ENCODE measurements at regions not wholly inside any gene's neighbourhood (a gene's known extent, or its start where the extent isn't known, plus 50 kb on each side); places are given as distances from the start of the nearest gene placed in this dataset.

- no peak for DNase-seq (ENCODE audit: extremely low read depth in 1 of 2, low read depth in 1 of 2)
Observed at GRCh38 chr10:10397906-10398305, 619.8 kb upstream of the CELF2 start.

GRCh38 chr10:10403762-10404161 is 613.9 kb upstream of the CELF2 start:
- no peak for DNase-seq (ENCODE audit: extremely low read depth in 1 of 2, low read depth in 1 of 2)

- no peak for DNase-seq (ENCODE audit: extremely low read depth in 1 of 2, low read depth in 1 of 2)
Observed at GRCh38 chr10:10417671-10418070, 600.0 kb upstream of the CELF2 start.

- DNase-seq (ENCODE audit: extremely low read depth in 1 of 2, low read depth in 1 of 2), result no peak
Observed at GRCh38 chr10:10418387-10418786, 599.3 kb upstream of the CELF2 start.

GRCh38 chr10:10421071-10421470 is 596.6 kb upstream of the CELF2 start:
- DNase-seq (ENCODE audit: extremely low read depth in 1 of 2, low read depth in 1 of 2), result no peak

- no peak for DNase-seq (ENCODE audit: extremely low read depth in 1 of 2, low read depth in 1 of 2)
Observed at GRCh38 chr10:10431422-10432066, 586.1 kb upstream of the CELF2 start.

- DNase-seq (ENCODE audit: extremely low read depth in 1 of 2, low read depth in 1 of 2), result no peak
Observed at GRCh38 chr10:10432296-10433035, 585.2 kb upstream of the CELF2 start.

GRCh38 chr10:10434312-10434711 is 583.4 kb upstream of the CELF2 start:
- no peak for DNase-seq (ENCODE audit: extremely low read depth in 1 of 2, low read depth in 1 of 2)

GRCh38 chr10:10437886-10438285 is 579.8 kb upstream of the CELF2 start:
- DNase-seq (ENCODE audit: extremely low read depth in 1 of 2, low read depth in 1 of 2), result no peak

- no peak for DNase-seq (ENCODE audit: extremely low read depth in 1 of 2, low read depth in 1 of 2)
Observed at GRCh38 chr10:10438335-10439100, 579.2 kb upstream of the CELF2 start.

DNA sequence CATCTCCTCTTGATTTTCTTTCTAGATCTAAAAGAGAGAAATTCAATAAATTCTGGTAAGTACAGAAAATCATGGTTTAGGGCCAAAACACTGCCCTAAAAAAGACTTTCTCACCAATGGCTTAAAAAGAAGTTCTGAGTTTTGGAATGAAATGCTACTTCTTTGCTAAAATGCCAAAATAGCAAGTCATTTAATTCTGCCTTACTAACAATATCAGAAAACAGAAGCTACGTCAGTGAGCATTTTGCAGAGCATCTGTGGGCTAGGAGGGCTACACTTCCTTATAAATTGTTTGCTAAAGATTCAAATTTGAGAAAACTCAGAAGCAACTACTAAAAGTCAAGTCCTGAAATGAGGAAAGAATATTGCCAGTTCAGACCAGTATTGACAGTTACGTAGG is 560.8 kb upstream of the CELF2 start:
- DNase-seq (ENCODE audit: extremely low read depth in 1 of 2, low read depth in 1 of 2), result no peak

- DNase-seq (ENCODE audit: extremely low read depth in 1 of 2, low read depth in 1 of 2), result no peak
Observed at GRCh38 chr10:10460451-10460850, 557.2 kb upstream of the CELF2 start.

DNA sequence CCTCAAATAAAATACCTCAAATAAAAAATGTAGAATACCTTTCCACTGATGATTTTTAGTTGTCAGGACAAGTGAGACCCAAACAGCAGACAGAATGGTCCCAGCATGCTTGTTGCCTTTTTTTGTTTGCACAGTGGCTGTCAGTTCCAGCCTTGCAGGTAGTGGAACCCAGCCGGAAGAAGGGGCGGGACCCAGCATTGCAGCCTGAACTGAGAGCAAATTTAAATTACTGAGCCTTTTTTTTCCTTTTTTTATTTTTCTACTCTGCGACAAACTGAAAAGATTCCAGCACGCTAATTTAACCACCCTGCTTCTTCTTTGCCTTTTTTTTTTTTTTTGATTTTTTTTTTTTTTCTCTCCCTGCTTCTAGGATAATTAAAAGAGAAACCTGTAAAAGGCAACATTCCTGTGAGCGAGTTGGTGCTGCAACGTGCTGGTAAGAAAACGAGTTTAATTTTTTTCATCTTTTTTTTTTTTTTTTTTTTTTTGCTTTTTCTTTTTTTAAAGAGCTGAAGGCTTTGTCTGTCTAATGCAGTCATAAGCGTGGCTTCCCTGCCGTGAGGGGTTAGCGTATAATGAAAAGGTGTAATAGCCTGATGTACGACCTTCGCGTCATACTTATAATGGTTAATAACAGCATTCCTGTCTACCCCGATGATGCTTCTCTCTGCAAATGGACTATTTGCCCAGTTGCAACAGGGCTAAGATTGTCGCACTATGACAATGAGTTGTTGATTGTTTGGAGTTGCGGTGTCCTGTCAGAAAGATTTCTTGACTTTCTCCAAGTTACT is 555.3 kb upstream of the CELF2 start:
- no peak for DNase-seq (ENCODE audit: extremely low read depth in 1 of 2, low read depth in 1 of 2)

DNA sequence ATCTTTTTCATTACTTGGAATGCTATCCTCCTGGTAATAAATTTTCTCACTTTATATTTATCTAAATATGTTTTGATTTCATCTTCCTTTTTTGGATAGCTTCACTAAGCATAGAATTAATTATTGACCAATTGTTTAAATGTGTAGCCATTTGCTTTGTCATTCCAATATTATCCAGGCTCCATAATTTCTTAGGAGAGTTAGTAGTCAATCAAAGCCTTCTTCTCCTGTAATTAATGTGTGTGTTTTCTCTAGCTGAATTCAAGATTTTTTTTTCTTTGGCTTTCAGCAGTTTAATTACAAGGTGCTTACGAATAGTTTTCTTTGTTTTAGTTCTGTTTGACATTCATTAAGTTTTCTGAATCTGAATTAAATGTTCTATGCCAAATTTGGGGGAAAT is 545.9 kb upstream of the CELF2 start:
- DNase-seq (ENCODE audit: extremely low read depth in 1 of 2, low read depth in 1 of 2), result no peak

DNA sequence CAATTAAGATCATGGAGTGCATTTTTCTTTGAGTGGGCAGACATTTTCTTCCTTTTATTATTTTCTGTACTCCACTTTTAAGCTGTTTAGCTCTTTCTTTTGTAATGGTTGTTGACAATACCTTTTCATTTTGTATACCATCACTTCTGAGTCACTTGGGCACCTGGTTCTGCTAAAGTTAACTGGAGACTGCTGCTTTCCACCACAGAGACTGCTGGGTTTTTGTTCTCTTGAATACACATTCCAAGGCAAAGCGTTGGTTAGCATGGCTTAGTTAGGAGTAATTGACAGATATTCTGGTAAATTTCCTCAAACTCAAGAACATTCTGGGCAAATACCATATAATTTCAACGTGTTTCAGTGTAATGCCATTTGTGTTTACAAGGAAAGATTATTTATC is 541.9 kb upstream of the CELF2 start:
- no peak for DNase-seq (ENCODE audit: extremely low read depth in 1 of 2, low read depth in 1 of 2)

DNA sequence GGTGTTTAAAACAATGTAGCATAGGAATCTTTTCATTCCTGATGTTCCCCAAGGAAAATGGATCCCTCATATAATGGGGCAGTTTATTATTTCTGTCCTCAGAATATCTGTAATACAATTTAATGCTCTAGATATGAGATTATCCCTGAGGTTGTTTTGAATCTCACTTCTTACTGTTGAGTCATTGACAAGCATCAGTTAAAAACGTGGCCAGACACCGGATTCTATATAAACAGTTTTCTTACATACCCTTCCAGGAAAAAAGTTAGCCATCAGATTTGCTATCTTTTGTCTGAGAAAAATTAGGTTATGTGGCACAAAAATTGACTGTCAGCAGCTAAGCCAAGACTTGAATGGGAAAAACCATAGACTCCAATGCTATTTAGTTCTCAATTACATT is 539.8 kb upstream of the CELF2 start:
- no peak for DNase-seq (ENCODE audit: extremely low read depth in 1 of 2, low read depth in 1 of 2)

DNA sequence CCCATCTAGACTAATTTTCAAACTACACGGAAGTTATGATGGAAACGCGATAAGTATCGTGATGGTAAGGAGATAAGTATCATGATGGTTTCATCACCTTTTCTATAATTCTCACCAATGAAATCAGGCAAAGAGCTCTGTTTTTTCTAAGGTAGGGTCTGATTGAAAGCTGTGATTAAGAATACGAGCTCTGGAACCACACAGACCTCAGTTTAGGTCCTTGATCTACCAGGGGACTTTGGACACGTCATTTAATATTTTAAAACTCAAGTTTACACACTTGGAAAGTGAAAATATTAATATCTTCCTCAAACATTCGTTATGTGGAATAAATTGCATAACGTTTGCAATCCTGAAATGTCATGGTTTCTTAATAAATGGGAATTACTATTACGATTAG is 538.2 kb upstream of the CELF2 start:
- no peak for DNase-seq (ENCODE audit: extremely low read depth in 1 of 2, low read depth in 1 of 2)

- no peak for DNase-seq (ENCODE audit: extremely low read depth in 1 of 2, low read depth in 1 of 2)
Observed at GRCh38 chr10:10482613-10483012, 535.1 kb upstream of the CELF2 start.

- DNase-seq (ENCODE audit: extremely low read depth in 1 of 2, low read depth in 1 of 2), result no peak
Observed at GRCh38 chr10:10489076-10489475, 528.6 kb upstream of the CELF2 start.

- DNase-seq (ENCODE audit: extremely low read depth in 1 of 2, low read depth in 1 of 2), result no peak
Observed at GRCh38 chr10:10489805-10490571, 527.7 kb upstream of the CELF2 start.
